ENCODE measurements at regions not wholly inside any gene's neighbourhood (a gene's known extent, or its start where the extent isn't known, plus 50 kb on each side); places are given as distances from the start of the nearest gene placed in this dataset.

DNA sequence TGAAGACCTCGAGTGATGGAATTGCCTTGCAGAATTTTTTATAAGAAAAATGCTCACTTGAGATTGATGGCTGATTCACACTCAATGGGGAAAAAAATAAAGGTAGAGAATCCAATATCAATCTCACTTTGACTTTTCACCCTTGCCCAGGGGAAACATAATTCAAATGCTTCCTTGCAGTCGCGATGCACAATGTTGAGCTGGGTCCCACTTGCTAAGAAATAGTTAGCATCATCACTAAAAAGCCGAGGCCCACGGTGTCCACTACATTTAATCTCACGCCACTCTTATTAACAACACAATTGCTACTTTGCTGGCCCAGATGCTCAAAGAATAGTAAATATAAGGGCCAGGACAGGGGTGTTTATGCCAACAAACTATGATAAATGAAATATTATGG is 223.4 kb downstream of the SPTSSA start:
- TF ChIP-seq, protein P1, sequence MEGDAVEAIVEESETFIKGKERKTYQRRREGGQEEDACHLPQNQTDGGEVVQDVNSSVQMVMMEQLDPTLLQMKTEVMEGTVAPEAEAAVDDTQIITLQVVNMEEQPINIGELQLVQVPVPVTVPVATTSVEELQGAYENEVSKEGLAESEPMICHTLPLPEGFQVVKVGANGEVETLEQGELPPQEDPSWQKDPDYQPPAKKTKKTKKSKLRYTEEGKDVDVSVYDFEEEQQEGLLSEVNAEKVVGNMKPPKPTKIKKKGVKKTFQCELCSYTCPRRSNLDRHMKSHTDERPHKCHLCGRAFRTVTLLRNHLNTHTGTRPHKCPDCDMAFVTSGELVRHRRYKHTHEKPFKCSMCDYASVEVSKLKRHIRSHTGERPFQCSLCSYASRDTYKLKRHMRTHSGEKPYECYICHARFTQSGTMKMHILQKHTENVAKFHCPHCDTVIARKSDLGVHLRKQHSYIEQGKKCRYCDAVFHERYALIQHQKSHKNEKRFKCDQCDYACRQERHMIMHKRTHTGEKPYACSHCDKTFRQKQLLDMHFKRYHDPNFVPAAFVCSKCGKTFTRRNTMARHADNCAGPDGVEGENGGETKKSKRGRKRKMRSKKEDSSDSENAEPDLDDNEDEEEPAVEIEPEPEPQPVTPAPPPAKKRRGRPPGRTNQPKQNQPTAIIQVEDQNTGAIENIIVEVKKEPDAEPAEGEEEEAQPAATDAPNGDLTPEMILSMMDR (conservative IDR thresholded peaks at IDR 0.05; ENCODE audit: low read length) = no peak
- no peak overlapping the region for H3K4me3 ChIP-seq (ENCODE audit: low read length)
- no peak for DNase-seq (ENCODE audit: low read depth)

DNA sequence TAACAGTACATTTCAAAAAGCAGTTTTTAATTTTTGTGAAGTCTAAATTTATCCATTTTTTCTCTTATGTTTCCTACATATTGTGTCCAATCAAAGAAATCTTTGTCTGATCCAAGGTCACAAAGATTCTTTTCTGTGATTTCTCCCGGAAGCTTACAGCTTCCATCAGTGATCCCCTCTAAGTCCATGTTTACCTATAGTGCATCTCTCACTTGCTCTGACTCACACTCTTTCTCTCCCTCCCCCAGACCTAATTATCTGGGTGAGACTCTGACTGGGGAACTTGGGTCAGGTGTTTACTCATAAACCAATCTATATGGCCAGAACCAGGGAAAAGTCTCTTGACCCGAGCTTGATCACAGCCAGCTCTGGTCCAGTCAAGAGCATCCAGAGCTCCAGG is 224.4 kb downstream of the SPTSSA start:
- TF ChIP-seq, protein P1 (conservative IDR thresholded peaks at IDR 0.05; ENCODE audit: low read length) = no peak
- no peak for DNase-seq (ENCODE audit: low read depth)
- H3K4me3 ChIP-seq (ENCODE audit: low read length) = no peak overlapping the region

DNA sequence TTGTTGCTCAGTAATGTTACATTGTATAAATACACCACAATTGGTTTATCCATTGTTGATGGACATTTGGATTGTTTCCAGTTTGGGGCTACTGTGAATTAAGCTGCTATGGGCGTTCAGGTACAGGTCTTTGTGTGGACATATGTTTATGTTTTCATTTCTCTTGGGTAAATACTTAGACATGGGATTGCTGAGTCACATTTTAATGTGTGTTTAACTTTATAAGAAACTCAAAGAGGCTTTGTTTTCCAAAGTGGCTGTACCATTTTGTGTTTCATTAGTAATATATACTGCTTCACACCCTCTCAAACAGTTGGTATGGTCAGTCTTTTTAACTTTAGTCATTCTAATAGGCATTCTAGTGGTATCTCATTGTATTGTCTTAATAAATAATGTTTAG is 225.0 kb downstream of the SPTSSA start:
- TF ChIP-seq, protein P1 (conservative IDR thresholded peaks at IDR 0.05; ENCODE audit: low read length) = no peak
- DNase-seq (ENCODE audit: low read depth) = no peak
- no peak overlapping the region for H3K4me3 ChIP-seq (ENCODE audit: low read length)

- no peak for DNase-seq (ENCODE audit: low read depth)
- H3K4me3 ChIP-seq (ENCODE audit: low read length) = no peak overlapping the region
- TF ChIP-seq, protein P1 (conservative IDR thresholded peaks at IDR 0.05; ENCODE audit: low read length) = no peak
Measured at GRCh38 chr14:34235643-34236300, 226.3 kb downstream of the SPTSSA start.

DNA sequence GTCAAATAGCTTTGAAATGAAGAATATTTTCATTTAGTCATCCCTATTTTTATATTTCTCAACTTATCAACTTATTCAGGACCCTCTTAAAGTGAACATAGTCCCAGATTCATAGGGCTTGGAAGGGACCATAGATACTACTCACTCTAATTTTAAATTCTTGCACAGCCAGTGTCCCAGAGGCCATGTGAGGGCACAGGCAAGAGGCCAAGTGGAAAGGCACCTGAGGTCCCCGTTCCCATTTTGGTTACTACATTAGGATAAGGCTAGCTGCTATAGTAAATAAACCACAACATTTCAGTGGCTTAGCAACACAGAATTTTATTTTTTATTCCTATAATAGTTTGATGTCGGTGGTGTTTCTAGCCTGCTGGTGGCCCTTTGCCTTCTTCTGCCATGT is 227.8 kb downstream of the SPTSSA start:
- TF ChIP-seq, protein P1 (conservative IDR thresholded peaks at IDR 0.05; ENCODE audit: low read length) = no peak
- no peak for DNase-seq (ENCODE audit: low read depth)
- H3K4me3 ChIP-seq (ENCODE audit: low read length) = no peak overlapping the region

- DNase-seq (ENCODE audit: low read depth) = no peak
- H3K4me3 ChIP-seq (ENCODE audit: low read length) = no peak overlapping the region
- TF ChIP-seq, protein P1 (conservative IDR thresholded peaks at IDR 0.05; ENCODE audit: low read length) = no peak
Measured at GRCh38 chr14:34233619-34234018, 228.4 kb downstream of the SPTSSA start.

- no peak for DNase-seq (ENCODE audit: low read depth)
- TF ChIP-seq, protein P1 (conservative IDR thresholded peaks at IDR 0.05; ENCODE audit: low read length) = no peak
- H3K4me3 ChIP-seq (ENCODE audit: low read length) = no peak overlapping the region
Measured at GRCh38 chr14:34232790-34233189, 229.2 kb downstream of the SPTSSA start.
